ENCODE measurements at regions not wholly inside any gene's neighbourhood (a gene's known extent, or its start where the extent isn't known, plus 50 kb on each side); places are given as distances from the start of the nearest gene placed in this dataset.

DNA sequence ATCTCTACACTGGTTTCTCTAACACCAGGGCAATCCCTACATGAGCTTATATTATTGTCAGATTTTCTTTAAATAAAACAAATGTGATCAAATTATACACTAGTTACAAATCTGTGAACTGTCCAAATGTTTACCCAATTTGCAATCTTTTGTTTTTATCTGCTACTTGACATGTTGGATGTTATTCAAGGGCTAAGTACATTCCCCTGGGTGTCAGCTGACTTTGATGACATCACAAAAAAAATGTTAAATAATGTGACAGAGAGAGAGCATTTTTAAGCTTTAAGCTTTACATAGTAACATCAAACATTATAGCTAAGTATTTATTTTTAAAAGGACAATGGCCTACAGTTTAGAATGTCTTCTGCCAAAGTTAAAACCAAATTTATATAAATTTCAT, 431.3 kb upstream of the PKN2 start:
- TF ChIP-seq, protein P1, sequence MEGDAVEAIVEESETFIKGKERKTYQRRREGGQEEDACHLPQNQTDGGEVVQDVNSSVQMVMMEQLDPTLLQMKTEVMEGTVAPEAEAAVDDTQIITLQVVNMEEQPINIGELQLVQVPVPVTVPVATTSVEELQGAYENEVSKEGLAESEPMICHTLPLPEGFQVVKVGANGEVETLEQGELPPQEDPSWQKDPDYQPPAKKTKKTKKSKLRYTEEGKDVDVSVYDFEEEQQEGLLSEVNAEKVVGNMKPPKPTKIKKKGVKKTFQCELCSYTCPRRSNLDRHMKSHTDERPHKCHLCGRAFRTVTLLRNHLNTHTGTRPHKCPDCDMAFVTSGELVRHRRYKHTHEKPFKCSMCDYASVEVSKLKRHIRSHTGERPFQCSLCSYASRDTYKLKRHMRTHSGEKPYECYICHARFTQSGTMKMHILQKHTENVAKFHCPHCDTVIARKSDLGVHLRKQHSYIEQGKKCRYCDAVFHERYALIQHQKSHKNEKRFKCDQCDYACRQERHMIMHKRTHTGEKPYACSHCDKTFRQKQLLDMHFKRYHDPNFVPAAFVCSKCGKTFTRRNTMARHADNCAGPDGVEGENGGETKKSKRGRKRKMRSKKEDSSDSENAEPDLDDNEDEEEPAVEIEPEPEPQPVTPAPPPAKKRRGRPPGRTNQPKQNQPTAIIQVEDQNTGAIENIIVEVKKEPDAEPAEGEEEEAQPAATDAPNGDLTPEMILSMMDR (IDR thresholded peaks at IDR 0.05), result no peak
- TF ChIP-seq POLR2A (IDR thresholded peaks at IDR 0.05), result no peak
